HG02763 (cell line): ENCODE measurements at regions not wholly inside any gene's neighbourhood (a gene's known extent, or its start where the extent isn't known, plus 50 kb on each side); places are given as distances from the start of the nearest gene placed in this dataset.
A peak's percentile ranks its signal among the peaks of the same experiment; 100 is the strongest.
"Not testable (repeated sequence)": the region's sequence is repeated elsewhere in the genome, so short reads cannot be mapped to it uniquely, and the experiment has no call there.

Source experiments
- ATAC-seq: cut with Tn5 transposase; IDR thresholded peaks from one replicate; pipeline ENCODE4 v1.9.1; 2021; ENCODE audit warnings: mild to moderate bottlenecking, moderate library complexity; ENCODE audit not compliant: unreplicated experiment

GRCh38 chr4:152073351-152074087 is 312.7 kb upstream of the GATB start:
- no peak for ATAC-seq

DNA sequence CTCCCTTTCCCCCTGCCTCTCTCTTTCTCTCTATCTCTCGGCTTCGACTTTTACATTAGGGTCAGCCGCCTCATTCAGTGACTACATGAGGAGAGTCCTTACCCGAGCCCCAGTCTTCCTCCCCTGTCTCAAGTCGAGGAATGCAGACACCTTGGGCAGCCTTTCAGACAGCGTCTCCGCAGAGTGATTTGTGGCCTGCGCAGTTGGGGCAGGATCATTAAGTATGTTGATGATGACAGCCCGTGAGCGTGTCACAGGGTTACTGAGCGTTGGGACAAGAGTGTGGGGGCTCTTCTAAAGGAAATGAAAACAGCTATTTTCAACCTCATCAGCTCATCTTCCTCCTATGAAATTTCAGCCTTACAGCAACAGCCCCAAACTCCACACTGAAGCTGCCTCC is 312.1 kb upstream of the GATB start:
- no peak for ATAC-seq

- no peak for ATAC-seq
Observed at GRCh38 chr4:152072001-152072485, 311.2 kb upstream of the GATB start.

DNA sequence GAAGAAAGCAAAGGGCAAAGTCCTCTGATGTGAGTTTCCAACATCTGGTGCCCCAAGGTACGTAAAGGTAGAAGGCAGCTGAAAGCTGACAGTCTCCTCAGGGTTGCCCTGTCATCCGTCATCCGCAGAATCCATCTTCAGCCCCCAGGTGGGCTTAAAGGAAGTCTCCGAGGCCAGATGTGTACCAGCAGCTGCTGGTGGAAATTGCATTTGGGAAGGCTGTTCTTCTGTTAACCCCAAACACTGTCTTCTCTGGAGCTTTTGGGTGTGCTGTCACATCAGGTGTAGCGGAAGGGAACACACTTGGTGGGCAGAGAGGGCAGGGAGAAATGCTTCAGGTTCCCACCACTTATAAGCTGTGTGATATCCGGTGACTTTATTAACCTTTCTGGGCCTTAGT is 310.0 kb upstream of the GATB start:
- ATAC-seq = no peak

- ATAC-seq = no peak
Observed at GRCh38 chr4:152068866-152069265, 308.1 kb upstream of the GATB start.

- ATAC-seq = no peak
Observed at GRCh38 chr4:152065545-152065944, 304.7 kb upstream of the GATB start.

DNA sequence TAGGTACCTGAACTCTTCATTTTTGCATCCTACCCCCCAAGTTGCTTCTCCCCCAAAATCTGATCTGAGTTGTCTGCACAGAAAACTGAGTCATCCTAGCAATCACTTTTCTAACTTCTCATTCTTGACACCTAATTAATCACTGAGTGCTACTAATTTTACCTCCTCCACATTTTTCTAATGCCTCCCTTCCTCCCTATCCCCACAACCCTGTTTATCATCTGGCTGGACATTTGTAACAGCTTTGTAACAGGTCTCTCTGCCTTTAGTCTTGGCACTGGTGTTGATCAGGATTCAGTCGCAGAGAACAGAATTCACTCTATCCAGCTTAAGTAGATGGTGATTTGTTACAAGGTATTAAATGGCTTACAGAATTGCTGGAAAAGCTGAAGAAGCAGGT is 303.9 kb upstream of the GATB start:
- ATAC-seq = no peak

DNA sequence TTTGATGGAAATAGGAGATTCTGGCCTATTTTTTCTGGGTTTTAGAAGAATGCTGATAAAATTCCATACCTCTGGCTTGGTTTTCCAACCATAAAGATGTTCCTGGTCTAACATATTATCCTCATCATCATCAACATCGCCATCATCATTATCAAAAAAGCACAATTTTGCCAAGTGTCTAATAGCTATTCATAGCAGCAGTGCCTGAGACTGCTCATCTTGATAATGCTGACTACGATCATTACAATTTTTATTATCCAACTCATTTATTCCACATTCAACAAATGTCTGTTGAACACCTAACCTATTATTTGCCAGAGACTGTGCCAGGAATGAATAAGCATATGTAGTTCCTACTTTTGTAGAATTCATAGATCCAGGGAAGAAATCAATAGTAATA is 303.5 kb upstream of the GATB start:
- no peak for ATAC-seq

GRCh38 chr4:152063621-152064240 is 302.9 kb upstream of the GATB start:
- ATAC-seq = no peak

GRCh38 chr4:152062936-152063620 is 302.3 kb upstream of the GATB start:
- no peak for ATAC-seq

DNA sequence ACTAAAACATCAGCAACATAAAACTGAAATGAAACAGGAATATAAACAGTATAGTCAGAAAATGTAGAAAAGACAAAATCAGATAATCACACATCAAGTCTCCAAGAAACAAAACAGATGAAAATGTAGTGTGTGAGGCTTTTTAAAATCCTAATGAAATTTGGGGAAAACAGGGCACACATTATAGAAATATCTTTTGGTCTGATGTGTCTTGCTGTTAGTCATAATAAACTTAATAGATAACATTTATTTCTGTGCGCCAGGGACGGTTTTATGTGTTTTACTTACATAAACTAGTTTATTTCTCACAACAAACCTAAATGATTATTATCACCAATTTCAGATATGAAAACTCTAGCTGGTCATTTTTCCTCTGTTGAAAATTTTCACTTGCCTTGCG is 293.9 kb upstream of the GATB start:
- no peak for ATAC-seq

DNA sequence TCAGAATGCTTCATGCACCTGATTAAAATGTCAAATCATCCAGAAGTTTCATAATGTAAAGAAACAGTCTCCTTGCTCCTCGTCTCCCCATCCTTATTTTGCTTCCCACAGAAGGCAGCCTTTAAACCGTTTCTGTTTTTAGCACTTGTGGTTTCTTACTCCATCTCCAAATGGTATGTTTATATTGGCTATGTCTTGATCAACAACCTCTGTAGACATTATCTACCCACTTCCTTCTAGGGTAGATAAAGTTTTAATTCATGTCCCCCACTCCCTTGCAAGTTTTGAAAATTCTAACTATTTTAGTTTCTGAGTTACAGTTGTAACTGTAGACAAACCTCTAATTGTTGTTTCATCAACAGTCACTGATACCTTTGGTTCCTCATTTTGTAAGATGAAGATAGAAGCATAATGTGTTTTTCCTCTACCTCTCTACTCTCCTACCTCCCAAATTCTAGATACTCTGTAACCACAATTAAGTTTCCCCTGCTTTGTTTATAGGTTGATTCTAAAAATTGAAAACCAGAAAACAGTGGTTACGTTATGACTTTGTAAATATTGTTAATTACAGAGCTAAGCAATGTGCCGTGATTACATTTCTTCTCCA is 291.7 kb upstream of the GATB start:
- no peak for ATAC-seq

DNA sequence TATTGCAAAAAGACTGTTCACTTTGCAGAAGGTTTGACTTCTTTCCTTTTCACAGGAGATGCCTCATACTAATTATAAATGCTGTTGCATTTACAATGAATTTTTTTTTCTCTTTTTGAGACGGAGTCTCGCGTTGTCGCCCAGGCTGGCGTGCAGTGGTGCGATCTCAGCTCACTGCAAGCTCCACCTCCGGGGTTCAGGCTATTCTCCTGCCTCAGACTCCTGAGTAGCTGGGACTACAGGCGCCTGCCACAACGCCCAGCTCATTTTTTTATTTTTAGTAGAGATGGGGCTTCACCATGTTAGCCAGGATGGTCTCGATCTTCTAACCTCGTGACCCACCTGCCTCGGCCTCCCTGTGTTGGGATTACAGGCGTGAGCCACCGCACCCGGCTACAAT is 290.5 kb upstream of the GATB start:
- not testable (repeated sequence) for ATAC-seq

DNA sequence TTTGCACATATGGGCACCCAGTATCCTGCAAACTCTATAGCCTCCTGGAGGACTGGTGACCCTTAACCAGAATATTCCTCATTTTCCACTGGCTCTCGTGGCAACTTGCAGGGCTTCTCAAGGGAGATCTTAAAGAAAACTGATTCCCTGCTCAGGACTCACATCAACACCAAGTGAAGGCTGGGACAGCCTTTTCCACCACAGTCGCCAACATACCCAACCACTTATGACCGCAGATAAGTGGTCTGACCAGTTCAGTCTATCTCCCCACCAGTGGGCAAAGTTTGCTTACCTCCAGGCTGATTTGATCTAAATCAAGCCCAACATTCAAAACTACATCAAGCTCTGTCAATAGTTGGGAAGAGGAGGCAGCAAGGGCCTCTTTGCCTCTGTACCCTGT is 289.3 kb upstream of the GATB start:
- no peak for ATAC-seq

- ATAC-seq = no peak
Observed at GRCh38 chr4:152047451-152047850, 286.6 kb upstream of the GATB start.

- peak; percentile 40 for ATAC-seq
Observed at GRCh38 chr4:152045807-152046571, 285.2 kb upstream of the GATB start.

DNA sequence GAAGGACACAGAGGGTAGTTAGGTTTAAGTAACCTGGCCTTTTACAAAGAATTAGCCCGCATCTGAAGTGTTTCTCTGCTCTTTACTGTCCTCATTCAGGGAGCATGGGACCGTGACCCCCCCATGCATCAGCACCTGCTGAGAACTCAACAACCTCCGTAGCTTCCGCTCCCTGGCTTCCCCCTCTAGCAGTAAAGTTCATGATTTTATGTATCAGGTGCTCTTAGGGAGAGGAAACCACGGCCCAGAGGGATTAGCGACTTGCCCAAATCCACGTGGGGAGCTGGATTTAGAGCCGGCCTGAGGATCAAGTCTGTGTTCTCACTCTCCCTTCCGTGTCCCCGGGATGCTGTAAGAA is 284.6 kb upstream of the GATB start:
- ATAC-seq = peak; percentile 43

GRCh38 chr4:152044331-152045036 is 283.7 kb upstream of the GATB start:
- no peak for ATAC-seq

DNA sequence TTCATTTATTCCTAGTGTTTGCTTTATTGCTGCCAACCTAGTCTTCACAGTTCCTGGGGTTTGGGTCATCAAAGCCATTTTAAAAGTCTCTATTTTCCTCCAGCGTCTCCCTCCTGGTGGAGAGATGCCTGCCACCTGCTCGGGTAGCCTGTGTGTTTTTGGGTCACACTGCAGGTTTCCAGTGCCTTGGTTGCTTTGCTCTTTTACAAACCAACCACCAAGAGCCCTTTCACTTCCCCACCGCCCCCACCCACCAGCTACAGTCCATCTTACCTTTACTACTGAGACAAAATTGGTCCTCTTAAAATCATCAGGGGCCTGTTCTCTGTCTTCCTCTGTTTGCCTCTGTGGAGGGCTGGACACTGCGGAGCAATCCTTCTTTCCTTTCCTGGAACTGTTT is 280.5 kb upstream of the GATB start:
- no peak for ATAC-seq

DNA sequence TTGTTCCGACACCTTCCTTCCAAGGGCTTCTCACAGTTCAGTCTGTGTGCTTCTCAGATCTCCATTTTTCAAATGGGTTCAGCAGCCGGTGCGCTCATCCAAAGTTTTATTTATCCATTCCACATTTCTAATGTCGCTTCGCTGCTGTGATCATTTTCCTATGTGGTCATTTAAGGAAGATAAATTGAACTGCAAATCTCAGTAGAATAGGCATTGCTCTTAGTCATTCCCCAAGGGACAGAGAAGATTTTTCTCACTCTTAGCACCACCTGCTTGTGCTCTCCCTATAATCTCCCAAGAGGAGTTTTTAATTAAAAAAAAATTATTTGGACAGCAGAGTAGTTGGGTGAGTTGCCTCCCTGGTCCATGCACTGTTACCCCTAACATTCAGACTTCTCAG is 278.9 kb upstream of the GATB start:
- ATAC-seq = no peak
